T-helper 1 cell treated with Interleukin-12 subunit alpha and Interleukin-12 subunit beta and Interleukin-4 antibody, amounts not matched to agents 30 μg/mL and 1 μg/mL, for 36 hours (primary cell): ENCODE measurements at regions not wholly inside any gene's neighbourhood (a gene's known extent, or its start where the extent isn't known, plus 50 kb on each side); places are given as distances from the start of the nearest gene placed in this dataset.
A peak's percentile ranks its signal among the peaks of the same experiment; 100 is the strongest.

ENCODE experiments used
- H3K27ac Mint-ChIP-seq: one replicate; pipeline ENCODE4 v1.8.0; 2021; ENCODE audit warnings: mild to moderate bottlenecking, mixed read lengths
- H3K27me3 Mint-ChIP-seq: one replicate; pipeline ENCODE4 v1.8.0; 2021; ENCODE audit warnings: low read depth, mixed read lengths
- H3K36me3 Mint-ChIP-seq: one replicate; pipeline ENCODE4 v1.8.0; 2021; ENCODE audit warnings: low read depth, mixed read lengths
- H3K4me1 Mint-ChIP-seq: one replicate; pipeline ENCODE4 v1.8.0; 2021; ENCODE audit warnings: low read depth, mixed read lengths
- H3K4me3 Mint-ChIP-seq: one replicate; pipeline ENCODE4 v1.8.0; 2021; ENCODE audit warnings: mild to moderate bottlenecking, moderate library complexity, mixed read lengths
- H3K9me3 Mint-ChIP-seq: one replicate; pipeline ENCODE4 v1.8.0; 2021; ENCODE audit warnings: mixed read lengths

DNA sequence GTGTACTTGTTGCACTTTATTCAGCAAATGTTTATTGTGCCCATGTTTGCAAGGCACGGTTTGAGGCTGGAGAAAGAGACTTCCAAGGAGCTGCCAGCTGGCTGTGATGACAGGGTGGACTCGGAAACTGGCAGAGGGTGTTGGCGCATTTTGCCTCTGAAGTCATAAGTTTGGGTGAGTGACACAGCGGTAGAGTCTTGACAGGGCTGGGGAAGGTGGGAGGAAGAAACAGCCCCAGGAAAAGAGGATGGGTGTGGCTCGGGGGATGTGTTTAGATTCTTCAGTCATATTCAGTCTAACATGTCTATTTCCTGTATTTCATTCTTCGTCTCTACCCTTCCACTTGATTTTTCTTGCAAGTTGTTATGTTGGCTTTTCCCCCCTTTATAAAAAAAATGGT is 77.0 kb upstream of the STOX2 start:
- peaks cover 6% of the 10 kb centered on the region for H3K4me1 Mint-ChIP-seq
- H3K27me3 Mint-ChIP-seq, result peaks cover 15% of the 10 kb centered on the region
- no peaks in the 10 kb centered on the region for H3K36me3 Mint-ChIP-seq
- peak overlapping the region; percentile 47 for H3K27ac Mint-ChIP-seq
- peak overlapping the region; percentile 43 for H3K4me3 Mint-ChIP-seq
- H3K9me3 Mint-ChIP-seq, result no peaks in the 10 kb centered on the region

DNA sequence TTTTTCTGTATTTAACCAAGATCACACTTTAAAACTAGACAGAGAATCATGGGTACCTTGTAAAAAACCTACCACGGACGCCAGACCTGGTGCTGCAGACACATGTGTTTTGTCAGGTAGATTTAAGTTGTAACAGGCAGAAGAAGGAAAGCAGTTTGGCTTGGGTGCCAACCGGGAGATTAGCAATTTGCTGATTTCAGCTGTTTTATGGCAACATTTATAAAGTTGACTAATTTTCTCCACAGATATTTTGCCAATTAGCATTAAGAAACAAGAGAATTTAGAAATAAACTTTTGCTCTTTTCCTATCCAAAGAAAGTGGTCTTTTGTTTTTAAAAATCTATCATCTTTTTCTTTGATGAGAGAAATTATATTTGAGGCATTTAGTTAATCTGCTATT is 76.3 kb upstream of the STOX2 start:
- no peak overlapping the region for H3K4me3 Mint-ChIP-seq
- H3K9me3 Mint-ChIP-seq, result no peaks in the 10 kb centered on the region
- no peak overlapping the region for H3K27ac Mint-ChIP-seq
- H3K36me3 Mint-ChIP-seq, result no peaks in the 10 kb centered on the region
- peaks cover 15% of the 10 kb centered on the region for H3K27me3 Mint-ChIP-seq
- peaks cover 6% of the 10 kb centered on the region for H3K4me1 Mint-ChIP-seq

DNA sequence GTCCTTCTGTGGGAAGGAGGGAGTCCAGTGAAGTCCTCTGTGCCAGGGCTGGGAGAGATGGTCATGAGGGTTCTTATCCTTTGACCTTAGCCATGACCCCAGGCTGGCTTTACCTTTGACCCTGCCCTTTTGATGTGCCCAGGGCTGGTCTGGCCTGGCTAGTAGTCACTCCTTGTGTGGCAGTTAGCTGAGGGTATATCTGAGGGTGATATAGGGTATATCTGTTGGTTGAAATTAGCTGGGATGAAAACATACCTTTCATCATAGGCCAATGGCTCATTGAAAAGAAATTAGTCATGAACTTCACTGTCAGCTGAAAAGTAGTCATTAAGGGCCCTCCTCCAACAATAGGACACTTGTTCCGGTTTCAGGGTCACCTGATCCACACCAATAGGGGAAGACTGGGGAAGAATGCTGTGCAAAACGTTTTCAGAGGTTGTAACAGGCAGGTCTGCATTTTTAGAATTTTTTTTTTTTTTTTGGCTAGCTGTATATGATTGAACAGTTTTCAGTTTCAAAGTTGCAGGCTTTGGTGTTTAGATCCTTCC is 74.6 kb upstream of the STOX2 start:
- Mint-ChIP-seq H3K36me3 (no peaks in the 10 kb centered on the region), H3K9me3 (no peaks in the 10 kb centered on the region), H3K4me1 (peaks cover 6% of the 10 kb centered on the region), H3K4me3 (no peak overlapping the region), H3K27ac (no peak overlapping the region), H3K27me3 (peaks cover 14% of the 10 kb centered on the region)

DNA sequence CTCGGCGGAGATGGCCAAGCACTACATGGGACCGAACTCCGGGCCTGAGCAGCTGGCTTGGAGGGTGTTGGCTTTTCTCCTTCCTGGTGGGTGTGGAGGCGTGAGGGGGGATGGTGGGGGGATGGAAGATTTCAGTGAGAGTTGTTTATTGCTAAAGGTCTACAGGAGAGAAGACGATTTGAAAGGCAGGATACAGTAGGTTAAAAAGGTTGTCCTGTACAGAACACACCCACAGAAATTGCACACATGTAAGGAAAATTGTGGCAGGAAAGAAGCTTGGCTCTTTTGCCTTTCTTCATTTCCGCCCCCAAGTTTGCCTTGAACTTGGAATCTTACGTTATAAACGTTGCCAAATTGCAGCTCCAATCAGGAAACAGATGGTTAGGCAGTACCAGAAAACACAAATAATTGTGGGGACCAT is 74.1 kb upstream of the STOX2 start:
- no peaks in the 10 kb centered on the region for H3K9me3 Mint-ChIP-seq
- no peak overlapping the region for H3K27ac Mint-ChIP-seq
- peaks cover 6% of the 10 kb centered on the region for H3K4me1 Mint-ChIP-seq
- peaks cover 8% of the 10 kb centered on the region for H3K27me3 Mint-ChIP-seq
- H3K36me3 Mint-ChIP-seq, result no peaks in the 10 kb centered on the region
- H3K4me3 Mint-ChIP-seq, result no peak overlapping the region

DNA sequence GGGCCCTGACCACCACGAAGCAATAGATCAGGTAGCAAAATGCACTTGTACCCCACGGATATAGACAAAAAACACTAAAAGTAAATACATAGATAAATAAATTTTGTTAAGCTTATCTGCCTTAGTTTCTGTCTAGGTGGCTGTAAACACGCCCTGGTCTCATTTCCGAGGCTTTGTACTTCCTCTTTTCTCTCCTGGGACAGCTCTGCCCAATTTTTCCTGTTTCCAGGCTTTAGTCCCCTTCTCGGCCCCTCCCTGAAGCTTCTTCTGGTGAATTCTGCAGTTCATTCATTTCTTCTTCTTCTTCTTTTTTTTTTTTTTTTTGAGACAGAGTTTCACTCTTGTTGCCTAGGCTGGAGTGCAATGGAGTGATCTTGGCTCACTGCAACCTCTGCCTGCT is 73.4 kb upstream of the STOX2 start:
- Mint-ChIP-seq H3K36me3 (no peaks in the 10 kb centered on the region), H3K9me3 (no peaks in the 10 kb centered on the region), H3K4me3 (no peak overlapping the region), H3K27me3 (peaks cover 3% of the 10 kb centered on the region), H3K4me1 (peaks cover 6% of the 10 kb centered on the region), H3K27ac (no peak overlapping the region)

DNA sequence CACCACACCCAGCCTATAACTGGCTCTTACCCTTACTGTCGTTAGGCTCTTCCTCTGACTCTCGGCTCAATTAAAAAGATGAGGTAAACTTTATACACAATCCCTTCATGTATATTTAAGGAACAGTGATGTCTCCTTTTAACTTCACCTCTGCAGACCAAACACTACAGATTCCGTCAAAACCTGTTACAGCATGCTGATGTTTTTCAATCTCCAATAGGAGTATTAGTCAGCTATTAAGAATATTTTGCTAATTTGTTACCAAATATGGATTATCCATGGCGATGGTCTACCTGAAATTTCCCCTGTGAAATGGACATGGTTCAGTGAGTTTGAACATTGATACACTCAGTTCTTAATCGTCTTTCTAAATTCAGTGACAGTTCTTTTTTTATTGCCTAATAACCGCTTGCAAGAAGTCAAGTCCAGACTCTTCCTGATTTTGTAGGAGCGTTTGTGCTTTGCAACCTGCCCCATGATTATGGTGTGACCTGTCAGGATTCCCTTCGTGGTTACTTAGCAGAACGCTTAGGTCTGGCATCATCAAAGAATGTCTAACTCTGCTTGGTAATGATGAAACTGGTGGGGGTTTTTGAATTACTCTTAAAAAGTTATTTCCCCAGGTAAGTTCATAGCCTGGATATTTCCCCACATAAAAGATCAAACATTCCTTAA is 72.2 kb upstream of the STOX2 start:
- Mint-ChIP-seq H3K9me3 (no peaks in the 10 kb centered on the region), H3K27me3 (peaks cover 3% of the 10 kb centered on the region), H3K4me1 (peaks cover 5% of the 10 kb centered on the region), H3K27ac (no peak overlapping the region), H3K36me3 (no peaks in the 10 kb centered on the region), H3K4me3 (no peak overlapping the region)

DNA sequence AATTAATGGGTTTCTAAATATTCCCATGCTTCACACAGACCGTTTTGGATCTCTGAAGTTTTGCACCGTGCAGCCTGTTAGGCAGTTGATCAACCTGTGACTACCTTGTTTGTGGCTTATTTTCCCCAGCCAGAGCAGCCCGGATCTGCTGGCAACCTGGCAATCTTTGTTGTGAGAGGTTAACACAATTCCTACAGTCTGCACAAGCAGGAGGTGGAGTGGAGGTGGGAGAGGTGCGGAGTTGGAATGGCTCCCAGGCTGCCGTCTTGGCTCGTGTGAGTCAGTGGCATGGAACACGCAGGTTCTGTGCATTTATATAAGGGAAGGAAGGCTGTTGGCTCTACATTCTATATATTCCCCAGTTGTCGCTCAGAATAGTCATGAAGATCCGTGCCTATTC is 70.9 kb upstream of the STOX2 start:
- H3K36me3 Mint-ChIP-seq, result no peaks in the 10 kb centered on the region
- no peaks in the 10 kb centered on the region for H3K27me3 Mint-ChIP-seq
- H3K4me3 Mint-ChIP-seq, result no peak overlapping the region
- no peak overlapping the region for H3K27ac Mint-ChIP-seq
- H3K4me1 Mint-ChIP-seq, result no peaks in the 10 kb centered on the region
- no peaks in the 10 kb centered on the region for H3K9me3 Mint-ChIP-seq

DNA sequence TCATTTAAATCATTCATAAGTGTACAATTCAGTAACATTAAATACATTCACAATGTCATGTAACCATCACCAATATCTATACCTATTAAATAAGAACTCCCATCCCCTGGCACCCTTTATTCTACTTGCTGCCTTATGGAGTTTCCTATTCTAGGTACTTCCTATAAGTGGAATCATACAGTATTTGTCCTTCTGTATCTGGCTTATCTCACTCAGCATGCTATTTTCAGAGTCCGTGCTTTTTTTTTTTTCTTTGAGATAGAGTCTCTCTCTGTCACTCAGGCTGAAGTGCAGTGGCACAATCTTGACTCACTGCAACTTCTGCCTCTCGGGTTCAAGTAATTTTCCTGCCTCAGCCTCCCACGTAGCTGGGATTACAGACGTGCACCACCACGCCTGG is 67.9 kb upstream of the STOX2 start:
- peaks cover 7% of the 10 kb centered on the region for H3K27me3 Mint-ChIP-seq
- no peaks in the 10 kb centered on the region for H3K9me3 Mint-ChIP-seq
- no peak overlapping the region for H3K4me3 Mint-ChIP-seq
- H3K36me3 Mint-ChIP-seq, result no peaks in the 10 kb centered on the region
- H3K4me1 Mint-ChIP-seq, result no peaks in the 10 kb centered on the region
- no peak overlapping the region for H3K27ac Mint-ChIP-seq

DNA sequence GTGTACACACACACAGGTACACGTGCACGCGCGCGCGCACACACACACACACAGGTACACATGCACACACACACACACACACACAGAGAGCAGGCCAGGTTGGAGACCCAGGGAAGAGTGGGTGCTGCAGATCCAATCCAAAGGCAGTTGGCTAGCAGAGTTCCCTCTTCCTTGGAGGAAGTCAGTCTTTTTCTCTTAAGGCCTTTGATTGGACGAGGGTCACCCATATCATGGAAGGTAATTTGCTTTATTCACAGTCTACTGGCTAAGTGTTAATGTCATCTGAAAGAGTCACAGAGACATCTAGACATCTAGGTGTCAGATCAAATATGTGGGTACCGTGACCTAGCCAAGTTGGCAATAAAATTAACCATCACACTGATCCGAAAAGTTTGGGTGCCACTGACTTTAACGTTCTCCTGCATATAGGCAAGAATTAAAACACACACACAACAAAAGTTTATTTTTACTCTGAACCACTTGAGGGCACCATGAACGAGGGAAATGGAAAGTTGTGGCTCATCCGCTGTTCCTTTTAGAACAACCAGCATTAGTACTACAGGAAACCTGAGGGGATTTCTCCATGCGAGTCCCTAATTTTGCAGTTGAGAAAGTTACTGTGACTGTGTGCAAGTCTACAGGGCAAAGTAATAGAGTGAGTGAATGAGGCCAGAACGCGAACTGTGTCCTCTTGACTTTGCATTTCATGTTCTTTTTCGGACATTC is 66.0 kb upstream of the STOX2 start:
- peaks cover 7% of the 10 kb centered on the region for H3K27me3 Mint-ChIP-seq
- no peaks in the 10 kb centered on the region for H3K9me3 Mint-ChIP-seq
- H3K36me3 Mint-ChIP-seq, result no peaks in the 10 kb centered on the region
- H3K27ac Mint-ChIP-seq, result no peak overlapping the region
- no peak overlapping the region for H3K4me3 Mint-ChIP-seq
- H3K4me1 Mint-ChIP-seq, result no peaks in the 10 kb centered on the region

DNA sequence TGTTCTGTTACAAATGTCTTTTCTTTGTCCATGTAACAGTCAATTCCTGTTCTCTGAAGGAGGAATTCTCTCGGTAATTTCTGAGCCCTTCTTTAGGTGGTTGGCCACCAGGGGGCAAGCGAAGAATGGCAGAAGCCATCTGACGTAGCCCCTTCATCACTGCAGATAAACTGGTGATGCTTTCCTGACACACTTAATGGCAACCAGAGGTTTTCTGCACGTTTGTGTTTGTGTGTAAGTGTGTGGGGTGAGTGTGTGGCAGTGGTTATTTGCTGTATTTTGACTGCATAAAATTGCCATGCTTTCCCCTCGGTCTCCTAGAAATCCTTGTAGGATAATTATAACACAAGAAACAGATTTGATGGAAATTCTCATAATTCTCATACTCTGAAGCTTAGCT is 64.8 kb upstream of the STOX2 start:
- Mint-ChIP-seq H3K9me3 (no peaks in the 10 kb centered on the region), H3K36me3 (no peaks in the 10 kb centered on the region), H3K27ac (no peak overlapping the region), H3K4me3 (no peak overlapping the region), H3K27me3 (peaks cover 15% of the 10 kb centered on the region), H3K4me1 (no peaks in the 10 kb centered on the region)

DNA sequence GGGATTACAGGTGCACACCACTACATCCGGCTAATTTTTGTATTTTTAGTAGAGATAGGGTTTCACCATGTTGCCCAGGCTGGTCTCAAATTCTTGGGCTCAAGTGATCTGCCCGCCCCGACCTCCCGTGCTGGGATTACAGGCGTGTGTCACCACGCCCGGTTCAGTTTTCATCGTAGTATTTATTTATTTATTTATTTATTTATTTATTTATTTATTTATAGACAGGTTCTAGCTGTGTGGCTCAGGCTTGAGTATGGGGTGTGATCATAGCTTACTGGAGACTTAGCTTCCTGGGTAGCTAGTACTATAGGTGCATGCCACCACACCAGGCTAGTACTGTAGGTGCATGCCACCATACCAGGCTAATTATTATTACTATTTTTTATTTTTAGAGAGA is 64.1 kb upstream of the STOX2 start:
- H3K4me3 Mint-ChIP-seq, result no peak overlapping the region
- peaks cover 16% of the 10 kb centered on the region for H3K27me3 Mint-ChIP-seq
- H3K27ac Mint-ChIP-seq, result no peak overlapping the region
- H3K9me3 Mint-ChIP-seq, result no peaks in the 10 kb centered on the region
- H3K4me1 Mint-ChIP-seq, result no peaks in the 10 kb centered on the region
- H3K36me3 Mint-ChIP-seq, result no peaks in the 10 kb centered on the region

DNA sequence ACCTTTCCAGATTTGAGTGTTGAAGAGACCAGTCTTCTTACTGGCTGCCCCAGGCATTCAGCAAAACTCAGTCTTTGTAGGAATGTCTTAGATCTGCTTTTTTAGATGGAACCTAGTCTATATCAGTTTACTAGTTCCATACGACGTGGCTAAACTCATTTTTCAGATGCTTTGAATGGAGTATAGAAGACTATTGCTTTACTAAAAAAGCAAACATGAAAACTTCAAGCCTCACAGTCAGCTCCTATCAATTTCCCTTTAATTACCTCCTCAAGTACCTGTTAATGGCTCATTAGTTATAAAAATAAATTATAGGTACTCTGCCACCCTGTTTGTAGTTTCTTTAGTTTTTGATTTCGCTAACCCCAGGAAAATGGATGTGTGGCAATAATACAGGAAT is 63.0 kb upstream of the STOX2 start:
- Mint-ChIP-seq H3K4me1 (no peaks in the 10 kb centered on the region), H3K4me3 (no peak overlapping the region), H3K9me3 (no peaks in the 10 kb centered on the region), H3K27ac (no peak overlapping the region), H3K36me3 (no peaks in the 10 kb centered on the region), H3K27me3 (peaks cover 24% of the 10 kb centered on the region)

DNA sequence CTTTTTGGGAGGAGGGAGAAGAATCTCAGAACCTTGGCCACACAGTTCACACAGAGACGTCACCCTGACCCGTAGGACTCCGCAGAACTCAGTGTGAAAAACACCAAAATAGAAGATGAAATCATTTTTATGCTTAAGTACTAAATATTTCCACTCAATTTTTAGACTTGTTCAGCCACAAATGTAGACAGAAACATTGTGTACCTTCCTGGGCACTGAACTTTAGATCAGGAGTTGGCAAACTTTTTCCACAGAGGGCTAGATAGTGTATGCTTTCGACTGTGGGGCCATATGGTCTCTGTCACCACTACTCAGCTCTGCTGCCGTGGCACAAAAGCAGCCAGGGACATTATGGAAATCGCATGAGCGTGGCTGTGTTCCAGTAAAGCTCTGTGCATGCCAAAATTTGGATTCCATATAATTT is 61.8 kb upstream of the STOX2 start:
- Mint-ChIP-seq H3K4me1 (no peaks in the 10 kb centered on the region), H3K36me3 (no peaks in the 10 kb centered on the region), H3K9me3 (no peaks in the 10 kb centered on the region), H3K4me3 (no peak overlapping the region), H3K27me3 (peaks cover 29% of the 10 kb centered on the region), H3K27ac (no peak overlapping the region)

DNA sequence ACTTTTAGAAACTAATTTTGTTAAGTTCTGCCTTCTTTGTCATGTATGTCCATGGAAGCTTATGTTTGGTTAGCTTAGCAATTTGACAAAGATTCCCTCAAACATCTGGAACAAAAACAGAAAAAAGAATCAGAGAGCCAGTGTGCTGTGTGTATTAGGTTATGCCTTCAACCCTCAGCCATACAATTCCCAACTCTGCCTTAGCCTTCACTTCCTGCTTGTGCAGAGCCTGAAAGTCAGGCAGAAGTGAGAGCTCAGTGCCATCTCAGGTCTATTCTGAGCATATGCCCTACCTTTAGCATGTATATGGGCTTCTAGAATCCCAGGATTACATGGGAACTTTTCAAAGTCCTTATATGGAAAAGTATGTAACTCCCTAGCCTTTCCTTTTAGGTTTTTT is 58.2 kb upstream of the STOX2 start:
- peaks cover 25% of the 10 kb centered on the region for H3K27me3 Mint-ChIP-seq
- no peaks in the 10 kb centered on the region for H3K36me3 Mint-ChIP-seq
- no peak overlapping the region for H3K4me3 Mint-ChIP-seq
- no peaks in the 10 kb centered on the region for H3K4me1 Mint-ChIP-seq
- H3K27ac Mint-ChIP-seq, result no peak overlapping the region
- no peaks in the 10 kb centered on the region for H3K9me3 Mint-ChIP-seq

DNA sequence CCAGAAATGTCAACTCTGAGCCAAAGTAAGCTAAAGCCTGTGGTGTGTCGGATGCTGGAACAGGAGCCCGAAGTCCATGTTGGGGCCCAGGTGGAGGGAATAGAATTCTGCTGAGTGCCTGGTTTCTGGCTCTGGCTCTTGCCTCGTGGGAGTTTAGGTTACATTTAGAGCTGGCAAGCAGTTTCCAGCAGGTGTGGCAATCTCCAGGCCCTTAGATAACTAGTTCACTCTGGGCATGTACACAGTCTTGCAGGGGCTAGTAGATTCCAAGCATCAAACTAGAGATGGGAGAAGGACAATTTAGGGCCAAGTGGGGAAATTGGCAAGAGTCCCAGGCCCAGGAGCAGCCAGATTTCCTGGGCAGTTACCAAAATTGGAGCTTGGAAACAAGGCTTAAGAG is 56.3 kb upstream of the STOX2 start:
- Mint-ChIP-seq H3K27me3 (peaks cover 25% of the 10 kb centered on the region), H3K36me3 (no peaks in the 10 kb centered on the region), H3K27ac (no peak overlapping the region), H3K4me1 (no peaks in the 10 kb centered on the region), H3K4me3 (no peak overlapping the region), H3K9me3 (no peaks in the 10 kb centered on the region)
